ENCODE measurements at regions not wholly inside any gene's neighbourhood (a gene's known extent, or its start where the extent isn't known, plus 50 kb on each side); places are given as distances from the start of the nearest gene placed in this dataset.

- Histone ChIP-seq H3K27me3 (ENCODE audit: insufficient read depth) (no peaks in the 10 kb centered on the region), H3K4me3 (no peak overlapping the region), H4K20me1 (replicated peaks; ENCODE audit: insufficient read depth) (no peaks in the 10 kb centered on the region), H3K4me2 (no peak overlapping the region), H3K4me1 (ENCODE audit: insufficient read depth) (peaks cover 18% of the 10 kb centered on the region), H3K36me3 (ENCODE audit: insufficient read depth) (no peaks in the 10 kb centered on the region), H3K9me2 (ENCODE audit: insufficient read depth) (no peaks in the 10 kb centered on the region), H3K27ac (ENCODE audit: low read depth) (no peak overlapping the region), H2AFZ (no peak overlapping the region), H3F3A (replicated peaks; ENCODE audit: low read depth) (no peaks in the 10 kb centered on the region; the same call in 1 of the 2 replicates), H3K79me2 (replicated peaks; ENCODE audit: insufficient read depth) (no peaks in the 10 kb centered on the region)
- TF ChIP-seq ZNF114 (CRISPR knock-in tag; IDR thresholded peaks at IDR 0.05) (no peak), CTCF (conservative IDR thresholded peaks at IDR 0.05; ENCODE audit: low read depth in 2 of 2) (no peak), REST (IDR thresholded peaks at IDR 0.05; ENCODE audit: unreplicated experiment) (no peak), STAT1 (IDR thresholded peaks at IDR 0.05; ENCODE audit: unreplicated experiment) (no peak), CREB1 (CRISPR knock-in tag; IDR thresholded peaks at IDR 0.05; ENCODE audit: low read depth) (no peak), EZH2phosphoT487 (IDR thresholded peaks at IDR 0.05; ENCODE audit: unreplicated experiment) (no peak), ZNF331 (CRISPR knock-in tag; IDR thresholded peaks at IDR 0.05; ENCODE audit: low read depth) (no peak), ZNF462 (CRISPR knock-in tag; IDR thresholded peaks at IDR 0.05) (no peak), EZH2 (IDR thresholded peaks at IDR 0.05; ENCODE audit: low read depth, unreplicated experiment) (no peak), POLR2AphosphoS5 (IDR thresholded peaks at IDR 0.05; ENCODE audit: low read depth) (no peak), NANOG (IDR thresholded peaks at IDR 0.05; ENCODE audit: borderline replicate concordance) (no peak), ETS1 (IDR thresholded peaks at IDR 0.05) (no peak), JUNB (IDR thresholded peaks at IDR 0.05; ENCODE audit: unreplicated experiment) (no peak)
- Mint-ChIP-seq H3K27me3 (ENCODE audit: insufficient read depth, low read depth, poor library complexity) (peaks cover 4% of the 10 kb centered on the region), H3K9me3 (peaks cover 95% of the 10 kb centered on the region), H3K27ac (no peak overlapping the region), H3K4me1 (0 out of 3 replicates have a peak, but pooled peaks cover 3% of the 10 kb centered on the region), H3K4me3 (no peak overlapping the region), H3K36me3 (ENCODE audit: low read depth) (peaks cover 46% of the 10 kb centered on the region; the same call in 2 of the 3 replicates)
- ATAC-seq (no peak), DNase-seq (ENCODE audit: low spot score) (no peak)
Measured at GRCh38 chrX:853304-853703, 222.7 kb downstream of the SHOX start.

Measured in GM23338 (cell line).